Neural crest cell (in vitro differentiated cells): ENCODE measurements at regions not wholly inside any gene's neighbourhood (a gene's known extent, or its start where the extent isn't known, plus 50 kb on each side); places are given as distances from the start of the nearest gene placed in this dataset.

Source experiments
- DNase-seq: peaks from one replicate; pipeline ENCODE4 v3.0.0; 2021; ENCODE audit warnings: low read depth, mixed read lengths, low spot score
- H3K27ac Mint-ChIP-seq: one replicate; pipeline ENCODE4 v1.8.0; 2021; ENCODE audit warnings: mild to moderate bottlenecking, mixed read lengths; ENCODE audit not compliant: unreplicated experiment
- H3K27me3 Mint-ChIP-seq: 2 replicates; pipeline ENCODE4 v1.8.0; 2021; ENCODE audit warnings: low read depth, mild to moderate bottlenecking, mixed read lengths
- H3K36me3 Mint-ChIP-seq: 2 replicates; pipeline ENCODE4 v1.8.0; 2021; ENCODE audit warnings: low read depth, mild to moderate bottlenecking, mixed read lengths
- H3K4me1 Mint-ChIP-seq: 2 replicates; pipeline ENCODE4 v1.8.0; 2021; ENCODE audit warnings: mixed read lengths
- H3K4me3 Mint-ChIP-seq: one replicate; pipeline ENCODE4 v1.8.0; 2021; ENCODE audit warnings: mild to moderate bottlenecking, mixed read lengths
- H3K9me3 Mint-ChIP-seq: 2 replicates; pipeline ENCODE4 v1.8.0; 2021; ENCODE audit warnings: mixed read lengths
- CTCF ChIP-seq: fragments of 200-600 bp; sonication (generic); conservative IDR thresholded peaks from 2 replicates; pipeline ENCODE4 v1.5.0; 2021; ENCODE audit warnings: antibody characterized with exemption, mild to moderate bottlenecking

GRCh38 chr6:22497276-22497675 is 72.1 kb upstream of the HDGFL1 start:
- no peak overlapping the region for H3K27ac Mint-ChIP-seq
- no peak overlapping the region for H3K4me3 Mint-ChIP-seq
- no peak for DNase-seq

GRCh38 chr6:22499815-22500214 is 69.6 kb upstream of the HDGFL1 start:
- Mint-ChIP-seq H3K27ac (no peak overlapping the region), H3K4me1 (peaks cover 6% of the 10 kb centered on the region), H3K36me3 (no peaks in the 10 kb centered on the region), H3K4me3 (no peak overlapping the region), H3K27me3 (no peaks in the 10 kb centered on the region), H3K9me3 (peaks cover 4% of the 10 kb centered on the region)
- DNase-seq, result no peak
- no peak for TF ChIP-seq CTCF

More at GRCh38 chr6:22497276-22497675, 72.1 kb upstream of the HDGFL1 start:
- Mint-ChIP-seq H3K4me1 (peaks cover 6% of the 10 kb centered on the region), H3K9me3 (peaks cover 4% of the 10 kb centered on the region), H3K27me3 (no peaks in the 10 kb centered on the region), H3K36me3 (no peaks in the 10 kb centered on the region)
- TF ChIP-seq CTCF, result no peak

- Mint-ChIP-seq H3K27ac (no peak overlapping the region), H3K27me3 (no peaks in the 10 kb centered on the region), H3K9me3 (peaks cover 7% of the 10 kb centered on the region), H3K36me3 (no peaks in the 10 kb centered on the region), H3K4me1 (no peaks in the 10 kb centered on the region), H3K4me3 (no peak overlapping the region)
- TF ChIP-seq CTCF, result no peak
- DNase-seq, result no peak
Observed at GRCh38 chr6:22506496-22506895, 62.9 kb upstream of the HDGFL1 start.

- H3K27ac Mint-ChIP-seq, result no peak overlapping the region
Observed at GRCh38 chr6:22512686-22513427, 56.5 kb upstream of the HDGFL1 start.

GRCh38 chr6:22513667-22514066 is 55.7 kb upstream of the HDGFL1 start:
- no peak for DNase-seq
- H3K9me3 Mint-ChIP-seq, result peaks cover 1% of the 10 kb centered on the region
- no peak overlapping the region for H3K27ac Mint-ChIP-seq
- no peak overlapping the region for H3K4me3 Mint-ChIP-seq
- no peaks in the 10 kb centered on the region for H3K27me3 Mint-ChIP-seq
- H3K36me3 Mint-ChIP-seq, result peaks cover 3% of the 10 kb centered on the region
- no peak for TF ChIP-seq CTCF
- peaks cover 5% of the 10 kb centered on the region for H3K4me1 Mint-ChIP-seq

More at GRCh38 chr6:22512686-22513427, 56.5 kb upstream of the HDGFL1 start:
- Mint-ChIP-seq H3K36me3 (peaks cover 2% of the 10 kb centered on the region), H3K4me3 (no peak overlapping the region), H3K9me3 (no peaks in the 10 kb centered on the region), H3K27me3 (no peaks in the 10 kb centered on the region), H3K4me1 (peaks cover 5% of the 10 kb centered on the region)
- no peak for DNase-seq
- TF ChIP-seq CTCF, result no peak
